A673 (cell line): ENCODE measurements at regions not wholly inside any gene's neighbourhood (a gene's known extent, or its start where the extent isn't known, plus 50 kb on each side); places are given as distances from the start of the nearest gene placed in this dataset.

Experiments used
- CTCF ChIP-seq: fragments of 300-800, 200-600 bp; sonication (generic); conservative IDR thresholded peaks from 2 replicates; pipeline ENCODE4 v1.5.1; 2017; ENCODE audit warnings: low read depth, mild to moderate bottlenecking, antibody characterized with exemption, low read length, moderate library complexity, mixed read lengths
- EZH2 ChIP-seq: fragments of 200-600 bp; sonication (generic); IDR thresholded peaks from 2 replicates; pipeline ENCODE4 v1.6.1; 2017; ENCODE audit warnings: borderline replicate concordance, low read depth, mild to moderate bottlenecking, mixed read lengths, antibody characterized with exemption, low read length; ENCODE audit not compliant: poor library complexity, severe bottlenecking

GRCh38 chr1:72435025-72435424 lies 152.7 kb upstream of the NEGR1 start:
- TF ChIP-seq CTCF (no peak), EZH2 (no peak)
